GM12892 (cell line): ENCODE measurements at regions not wholly inside any gene's neighbourhood (a gene's known extent, or its start where the extent isn't known, plus 50 kb on each side); places are given as distances from the start of the nearest gene placed in this dataset.

Experiments used
- DNase-seq: peaks from one replicate; pipeline ENCODE4 v3.0.0; 2011; ENCODE audit not compliant: insufficient read length
- FAIRE-seq: peaks from 2 replicates; lab custom pipeline; 2011; peaks lifted over from hg19 to GRCh38; lab: Jason Lieb, UNC
- POLR2A ChIP-seq: IDR thresholded peaks from 2 replicates; pipeline ENCODE4 v1.6.1; 2011; ENCODE audit warnings: low read depth, low read length, control low read depth
- POLR2AphosphoS5 ChIP-seq: IDR thresholded peaks from 2 replicates; pipeline ENCODE4 v1.6.1; 2011; ENCODE audit warnings: low read depth, low read length, control low read depth
- TAF1 ChIP-seq: IDR thresholded peaks from 2 replicates; pipeline ENCODE4 v1.6.1; 2011; ENCODE audit warnings: low read depth, mild to moderate bottlenecking, control low read depth, low read length, borderline replicate concordance

- FAIRE-seq (no peak), DNase-seq (no peak)
- TF ChIP-seq POLR2AphosphoS5, result no peak
Measured at GRCh38 chr15:95840004-95840403, 490.5 kb upstream of the NR2F2 start.

GRCh38 chr15:95840855-95841254 is 489.6 kb upstream of the NR2F2 start:
- no peak for FAIRE-seq

GRCh38 chr15:95842576-95842975 is 487.9 kb upstream of the NR2F2 start:
- DNase-seq (no peak), FAIRE-seq (no peak)
- no peak for TF ChIP-seq POLR2AphosphoS5
- TF ChIP-seq POLR2A, result no peak
- TF ChIP-seq TAF1, result no peak

More at GRCh38 chr15:95840855-95841254, 489.6 kb upstream of the NR2F2 start:
- no peak for DNase-seq
- TF ChIP-seq POLR2A, result no peak
- no peak for TF ChIP-seq POLR2AphosphoS5
- TF ChIP-seq TAF1, result no peak

- FAIRE-seq (no peak), DNase-seq (no peak)
- TF ChIP-seq TAF1, result no peak
- TF ChIP-seq POLR2AphosphoS5, result no peak
- no peak for TF ChIP-seq POLR2A
Measured at GRCh38 chr15:95843241-95843910, 487.1 kb upstream of the NR2F2 start.

- no peak for FAIRE-seq
- DNase-seq, result no peak
Measured at GRCh38 chr15:95845862-95846515, 484.5 kb upstream of the NR2F2 start.

GRCh38 chr15:95848126-95848525 is 482.4 kb upstream of the NR2F2 start:
- DNase-seq (no peak), FAIRE-seq (no peak)
- no peak for TF ChIP-seq TAF1

More at GRCh38 chr15:95845862-95846515, 484.5 kb upstream of the NR2F2 start:
- TF ChIP-seq TAF1 (no peak), POLR2AphosphoS5 (no peak), POLR2A (no peak)

- no peak for DNase-seq
- FAIRE-seq, result no peak
- no peak for TF ChIP-seq TAF1
- TF ChIP-seq POLR2AphosphoS5, result no peak
- TF ChIP-seq POLR2A, result no peak
Measured at GRCh38 chr15:95850837-95851236, 479.7 kb upstream of the NR2F2 start.

- FAIRE-seq, result no peak
Measured at GRCh38 chr15:95853350-95853749, 477.1 kb upstream of the NR2F2 start.

GRCh38 chr15:95857124-95857757 is 473.3 kb upstream of the NR2F2 start:
- no peak for FAIRE-seq
- no peak for DNase-seq
- TF ChIP-seq TAF1 (no peak), POLR2A (no peak), POLR2AphosphoS5 (no peak)

More at GRCh38 chr15:95853350-95853749, 477.1 kb upstream of the NR2F2 start:
- no peak for DNase-seq
- no peak for TF ChIP-seq POLR2A
- no peak for TF ChIP-seq POLR2AphosphoS5
- no peak for TF ChIP-seq TAF1

- DNase-seq, result no peak
- no peak for TF ChIP-seq TAF1
- no peak for TF ChIP-seq POLR2A
- no peak for TF ChIP-seq POLR2AphosphoS5
Measured at GRCh38 chr15:95857758-95858157, 472.7 kb upstream of the NR2F2 start.

GRCh38 chr15:95860406-95860805 is 470.1 kb upstream of the NR2F2 start:
- DNase-seq, result no peak
- FAIRE-seq, result no peak
- TF ChIP-seq TAF1 (no peak), POLR2AphosphoS5 (no peak), POLR2A (no peak)

More at GRCh38 chr15:95857758-95858157, 472.7 kb upstream of the NR2F2 start:
- FAIRE-seq, result no peak
